SK-N-SH (cell line): ENCODE measurements at regions not wholly inside any gene's neighbourhood (a gene's known extent, or its start where the extent isn't known, plus 50 kb on each side); places are given as distances from the start of the nearest gene placed in this dataset.
"Not testable (repeated sequence)": the region's sequence is repeated elsewhere in the genome, so short reads cannot be mapped to it uniquely, and the experiment has no call there.

ENCODE experiments used
- CTCF ChIA-PET: fragments of 300-600, 350-600 bp; formaldehyde crosslinking; extraction: SDS; loops from one replicate; lab custom pipeline; 2021; lab: Yijun Ruan, JAX
- POLR2A ChIA-PET: fragments of 350-600 bp; sonication (Branson Sonifier 250); formaldehyde crosslinking; extraction: SDS; loops from one replicate; lab custom pipeline; 2020; ENCODE audit warnings: antibody characterized with exemption, inconsistent platforms; lab: Yijun Ruan, JAX
- DNase-seq: peaks from one replicate; pipeline ENCODE4 v3.0.0; 2012
- H2AFZ ChIP-seq: fragments of 200-600 bp; sonication (generic); 2 replicates; pipeline ENCODE4 v1.8.1; 2016; ENCODE audit warnings: antibody characterized with exemption, mild to moderate bottlenecking, low read depth
- H3F3A ChIP-seq: fragments of 200-600 bp; sonication (generic); replicated peaks from 2 replicates; pipeline ENCODE3; 2016; ENCODE audit warnings: antibody characterized with exemption, mild to moderate bottlenecking; ENCODE audit not compliant: insufficient read depth
- H3K27ac ChIP-seq, 2 experiments: fragments of 200-500 bp in 1 of 2; fragments of 200-600 bp in 1 of 2; sonication (Bioruptor generic) in 1 of 2; sonication (generic), shearing (Covaris generic) in 1 of 2; 2 replicates each; pipeline versions ENCODE4 v1.5.1 to v1.6.1; 2014 to 2016; ENCODE audit warnings: low read depth in 2 of 2, inconsistent platforms in 1 of 2, low read length in 1 of 2, mild to moderate bottlenecking in 1 of 2, mixed read lengths in 1 of 2
- H3K27me3 ChIP-seq: fragments of 200-600 bp; sonication (generic), shearing (Covaris generic); 2 replicates; pipeline ENCODE4 v1.6.1; 2016; ENCODE audit warnings: mixed run types; ENCODE audit not compliant: insufficient read depth
- H3K36me3 ChIP-seq, 2 experiments: fragments of 200-500 bp in 1 of 2; fragments of 200-600 bp in 1 of 2; sonication (Bioruptor generic) in 1 of 2; sonication (generic) in 1 of 2; replicated peaks in 1 of 2; 2 replicates each; pipeline versions ENCODE3 to v1.5.1; 2014 to 2016; ENCODE audit warnings: low read length in 1 of 2, mild to moderate bottlenecking in 1 of 2; ENCODE audit not compliant: insufficient read depth in 2 of 2, control insufficient read depth in 1 of 2
- H3K4me1 ChIP-seq, 2 experiments: fragments of 200-500 bp in 1 of 2; fragments of 200-600 bp in 1 of 2; sonication (Bioruptor generic) in 1 of 2; sonication (generic), shearing (Covaris generic) in 1 of 2; 2 replicates each; pipeline versions ENCODE4 v1.5.1 to v1.6.1; 2014 to 2016; ENCODE audit warnings: low read depth in 1 of 2, low read length in 1 of 2, mixed run types in 1 of 2; ENCODE audit not compliant: insufficient read depth in 2 of 2, control insufficient read depth in 1 of 2
- H3K4me2 ChIP-seq: fragments of 200-600 bp; sonication (generic), shearing (Covaris generic); 2 replicates; pipeline ENCODE4 v1.6.1; 2017; ENCODE audit warnings: mixed run types
- H3K4me3 ChIP-seq, 2 experiments: fragments of 200-500 bp in 1 of 2; fragments of 200-600 bp in 1 of 2; sonication (Bioruptor generic) in 1 of 2; sonication (generic), shearing (Covaris generic) in 1 of 2; 2 replicates each; pipeline versions ENCODE4 v1.5.1 to v1.8.1; 2014 to 2016; ENCODE audit warnings: low read depth in 2 of 2, inconsistent platforms in 1 of 2, low read length in 1 of 2, mild to moderate bottlenecking in 1 of 2, mixed read lengths in 1 of 2, moderate library complexity in 1 of 2
- H3K79me2 ChIP-seq: fragments of 200-600 bp; sonication (generic); 2 replicates; pipeline ENCODE4 v1.8.1; 2017; ENCODE audit warnings: mild to moderate bottlenecking; ENCODE audit not compliant: insufficient read depth
- H3K9ac ChIP-seq: fragments of 200-600 bp; sonication (generic); 2 replicates; pipeline ENCODE4 v1.6.1; 2017; ENCODE audit warnings: mixed run types
- H3K9me2 ChIP-seq: fragments of 200-600 bp; sonication (generic); 2 replicates; pipeline ENCODE4 v1.6.1; 2017; ENCODE audit warnings: mixed run types
- H3K9me3 ChIP-seq: fragments of 200-600 bp; sonication (generic); 2 replicates; pipeline ENCODE4 v1.6.1; 2017; ENCODE audit warnings: mixed run types, mild to moderate bottlenecking, moderate library complexity
- H4K20me1 ChIP-seq: fragments of 200-600 bp; sonication (generic); 2 replicates; pipeline ENCODE4 v1.6.1; 2017; ENCODE audit warnings: mild to moderate bottlenecking, mixed run types; ENCODE audit not compliant: insufficient read depth
- WGBS: methylation state at CpG from one replicate; pipeline ENCODE4 v1.1.6; 2017; ENCODE audit warnings: low lambda C conversion rate; 5-methylcytosine and 5-hydroxymethylcytosine counted together

- DNase-seq, POLR2A ChIA-PET, H3K27me3 ChIP-seq, H3K9ac ChIP-seq, H3K4me1 ChIP-seq, H3F3A ChIP-seq, H4K20me1 ChIP-seq, CTCF ChIA-PET, H3K4me2 ChIP-seq, H3K9me3 ChIP-seq, H2AFZ ChIP-seq, H3K4me3 ChIP-seq, H3K9me2 ChIP-seq, H3K36me3 ChIP-seq, H3K27ac ChIP-seq, H3K79me2 ChIP-seq: not testable (repeated sequence)
- 55% methylated on average over 4 of the region's 4 CpGs for WGBS
Measured at GRCh38 chr1:83251687-83252086, 747.2 kb downstream of the TTLL7 start.

- H3K9ac ChIP-seq, DNase-seq, H3K4me2 ChIP-seq, H3K79me2 ChIP-seq, H3K4me3 ChIP-seq, CTCF ChIA-PET, H3K36me3 ChIP-seq, POLR2A ChIA-PET, H3K9me3 ChIP-seq, H2AFZ ChIP-seq, H4K20me1 ChIP-seq, H3K4me1 ChIP-seq, H3F3A ChIP-seq, H3K27me3 ChIP-seq, H3K27ac ChIP-seq, H3K9me2 ChIP-seq: not testable (repeated sequence)
- WGBS, result 63% methylated on average over 3 of the region's 3 CpGs
Measured at GRCh38 chr1:83246780-83247179, 752.2 kb downstream of the TTLL7 start.

GRCh38 chr1:83244832-83245231 is 754.1 kb downstream of the TTLL7 start:
- H3K4me3 ChIP-seq, H3K9me2 ChIP-seq, H3K36me3 ChIP-seq, CTCF ChIA-PET, H3K79me2 ChIP-seq, H3K27ac ChIP-seq, H3K27me3 ChIP-seq, POLR2A ChIA-PET, H3K4me1 ChIP-seq, H3K9ac ChIP-seq, H3F3A ChIP-seq, H4K20me1 ChIP-seq, H3K4me2 ChIP-seq, H3K9me3 ChIP-seq, H2AFZ ChIP-seq, DNase-seq: not testable (repeated sequence)

GRCh38 chr1:83239568-83239967 is 759.4 kb downstream of the TTLL7 start:
- POLR2A ChIA-PET, result not testable (repeated sequence)

GRCh38 chr1:83238654-83239053 is 760.3 kb downstream of the TTLL7 start:
- H3K27me3 ChIP-seq, H4K20me1 ChIP-seq, H3K79me2 ChIP-seq, H3K9me3 ChIP-seq, H3F3A ChIP-seq, DNase-seq, H3K9me2 ChIP-seq, POLR2A ChIA-PET, CTCF ChIA-PET, H3K36me3 ChIP-seq, H3K4me3 ChIP-seq, H3K4me2 ChIP-seq, H3K9ac ChIP-seq, H2AFZ ChIP-seq, H3K4me1 ChIP-seq, H3K27ac ChIP-seq: not testable (repeated sequence)

More at GRCh38 chr1:83239568-83239967, 759.4 kb downstream of the TTLL7 start:
- H3K9me2 ChIP-seq, H3K4me3 ChIP-seq, H3K27ac ChIP-seq, H3K27me3 ChIP-seq, CTCF ChIA-PET, DNase-seq, H3K36me3 ChIP-seq, H3K4me1 ChIP-seq, H4K20me1 ChIP-seq, H3K9me3 ChIP-seq, H2AFZ ChIP-seq, H3F3A ChIP-seq, H3K4me2 ChIP-seq, H3K79me2 ChIP-seq, H3K9ac ChIP-seq: not testable (repeated sequence)

- H3K27ac ChIP-seq, H3K79me2 ChIP-seq, H4K20me1 ChIP-seq, H3K36me3 ChIP-seq, H3K4me2 ChIP-seq, H3K9me2 ChIP-seq, H3K4me3 ChIP-seq, H3F3A ChIP-seq, POLR2A ChIA-PET, H3K9me3 ChIP-seq, H3K27me3 ChIP-seq, DNase-seq, CTCF ChIA-PET, H2AFZ ChIP-seq, H3K9ac ChIP-seq, H3K4me1 ChIP-seq: not testable (repeated sequence)
Measured at GRCh38 chr1:83219788-83220187, 779.1 kb downstream of the TTLL7 start.

- WGBS, result 60% methylated on average over 5 of the region's 5 CpGs
- H3K9me3 ChIP-seq, H2AFZ ChIP-seq, H4K20me1 ChIP-seq, H3K4me2 ChIP-seq, H3K36me3 ChIP-seq, CTCF ChIA-PET, H3K9ac ChIP-seq, H3F3A ChIP-seq, H3K27me3 ChIP-seq, H3K4me3 ChIP-seq, DNase-seq, POLR2A ChIA-PET, H3K9me2 ChIP-seq, H3K79me2 ChIP-seq, H3K4me1 ChIP-seq, H3K27ac ChIP-seq: not testable (repeated sequence)
Measured at GRCh38 chr1:83218036-83218716, 780.8 kb downstream of the TTLL7 start.
